Right lobe of liver (tissue), 6 donors: ENCODE measurements at regions not wholly inside any gene's neighbourhood (a gene's known extent, or its start where the extent isn't known, plus 50 kb on each side); places are given as distances from the start of the nearest gene placed in this dataset.

Source experiments
- ATAC-seq, 4 donors: fragments of 200-7000 bp; cut with Tn5 transposase; one replicate each; pipeline ENCODE4 v1.9.1; 2020; ENCODE audit warnings: mild to moderate bottlenecking in 4 of 4, moderate library complexity in 4 of 4
- DNase-seq, 3 donors: peaks; one replicate each; pipeline ENCODE4 v3.0.0-alpha.2; 2020
- H3K27ac ChIP-seq, 3 donors: fragments of 200-600 bp; one replicate each; pipeline ENCODE4 v1.8.0; 2022
- H3K27me3 ChIP-seq, 2 donors: fragments of 200-600 bp; one replicate each; pipeline ENCODE4 v1.8.0; 2022
- H3K36me3 ChIP-seq, 4 donors: fragments of 200-600 bp; sonication (generic) in 1 of 4; one replicate each; pipeline versions ENCODE4 v1.5.1 to v1.8.0; 2017 to 2022; ENCODE audit warnings: control low read depth in 1 of 4
- H3K4me1 ChIP-seq, 4 donors: fragments of 200-600 bp; sonication (generic) in 1 of 4; one replicate each; pipeline versions ENCODE4 v1.5.1 to v1.8.0; 2017 to 2022; ENCODE audit warnings: control low read depth in 1 of 4
- H3K4me3 ChIP-seq, 3 donors: fragments of 200-600 bp; one replicate each; pipeline ENCODE4 v1.8.0; 2022
- H3K9me3 ChIP-seq, 4 donors: fragments of 200-600 bp; sonication (generic) in 1 of 4; one replicate each; pipeline versions ENCODE4 v1.5.1 to v1.8.0; 2017 to 2022; ENCODE audit warnings: control low read depth in 1 of 4
- POLR2A ChIP-seq: fragments of 450-650 bp; IDR thresholded peaks from one replicate; pipeline ENCODE4 v1.6.1; 2017; ENCODE audit warnings: antibody characterized with exemption, mild to moderate bottlenecking
- WGBS: methylation state at CpG from one replicate; pipeline ENCODE4 v1.1.6; 2018; ENCODE audit warnings: low coverage, low lambda C conversion rate; ENCODE audit not compliant: insufficient coverage; ENCODE audit errors: missing lambda C conversion rate; 5-methylcytosine and 5-hydroxymethylcytosine counted together
- intact Hi-C, 2 donors: fragments of 100-400 bp; cut with DNase I; formaldehyde crosslinking; loops; one replicate each; pipeline versions ENCODE4 v1.11.2 to v1.14.1; 2022
- TF ChIP-seq, protein P1 (sequence below), 4 donors: fragments of 200-600 bp in 3 of 4; fragments of 450-650 bp in 1 of 4; IDR thresholded peaks; one replicate each; pipeline versions ENCODE4 v1.5.1 to v1.8.0; 2016 to 2022; ENCODE audit warnings: antibody characterized with exemption in 4 of 4, mild to moderate bottlenecking in 2 of 4
- donor health status: DM: no; HTN: yes; CAD: no.
- donor health status: DM: no; HTN: no; CAD: no.
- donor health status: DM: no; HTN: no; CAD: no.
- donor health status: DM: no; HTN: yes; CAD: no.
- donor health status: DM: no; HTN: yes; CAD: no.

DNA sequence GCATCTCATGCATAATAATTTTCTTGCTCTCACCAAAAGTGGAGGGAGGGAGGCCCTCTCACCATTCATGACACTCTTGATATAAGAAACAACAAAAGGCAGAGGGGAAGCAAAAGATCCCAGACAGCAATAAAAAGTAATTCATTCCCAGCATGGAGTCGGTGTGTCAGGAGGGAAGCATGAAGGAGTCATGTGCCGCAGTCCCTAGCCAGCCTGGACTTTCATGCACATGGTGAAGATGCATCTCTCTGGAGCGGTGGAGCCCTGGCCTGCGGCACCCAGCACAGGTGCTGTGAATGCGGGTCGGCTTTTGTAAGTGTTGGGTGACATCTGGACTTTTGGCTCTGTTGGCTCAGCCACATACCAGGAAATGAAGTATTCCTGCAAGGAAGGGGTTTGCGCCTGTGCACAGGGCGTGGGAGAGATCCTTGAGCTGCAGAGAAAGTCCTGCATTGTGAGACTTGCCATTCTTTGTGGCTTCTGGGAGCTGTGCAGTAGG, 119.4 kb downstream of the COPS8 start:
- no peaks in the 10 kb centered on the region for H3K27me3 ChIP-seq
- intact Hi-C loops: no loop called here
- H3K36me3 ChIP-seq: no peaks in the 10 kb centered on the region
- ATAC-seq: no peak
- TF ChIP-seq, protein P1, sequence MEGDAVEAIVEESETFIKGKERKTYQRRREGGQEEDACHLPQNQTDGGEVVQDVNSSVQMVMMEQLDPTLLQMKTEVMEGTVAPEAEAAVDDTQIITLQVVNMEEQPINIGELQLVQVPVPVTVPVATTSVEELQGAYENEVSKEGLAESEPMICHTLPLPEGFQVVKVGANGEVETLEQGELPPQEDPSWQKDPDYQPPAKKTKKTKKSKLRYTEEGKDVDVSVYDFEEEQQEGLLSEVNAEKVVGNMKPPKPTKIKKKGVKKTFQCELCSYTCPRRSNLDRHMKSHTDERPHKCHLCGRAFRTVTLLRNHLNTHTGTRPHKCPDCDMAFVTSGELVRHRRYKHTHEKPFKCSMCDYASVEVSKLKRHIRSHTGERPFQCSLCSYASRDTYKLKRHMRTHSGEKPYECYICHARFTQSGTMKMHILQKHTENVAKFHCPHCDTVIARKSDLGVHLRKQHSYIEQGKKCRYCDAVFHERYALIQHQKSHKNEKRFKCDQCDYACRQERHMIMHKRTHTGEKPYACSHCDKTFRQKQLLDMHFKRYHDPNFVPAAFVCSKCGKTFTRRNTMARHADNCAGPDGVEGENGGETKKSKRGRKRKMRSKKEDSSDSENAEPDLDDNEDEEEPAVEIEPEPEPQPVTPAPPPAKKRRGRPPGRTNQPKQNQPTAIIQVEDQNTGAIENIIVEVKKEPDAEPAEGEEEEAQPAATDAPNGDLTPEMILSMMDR (IDR thresholded peaks at IDR 0.05): no peak
- no peak for TF ChIP-seq POLR2A
- no peaks in the 10 kb centered on the region for H3K4me1 ChIP-seq
- 81% methylated on average over 4 of the region's 8 CpGs for WGBS
- no peak for DNase-seq
- no peak overlapping the region for H3K4me3 ChIP-seq
- no peaks in the 10 kb centered on the region for H3K9me3 ChIP-seq
- no peak overlapping the region for H3K27ac ChIP-seq

DNA sequence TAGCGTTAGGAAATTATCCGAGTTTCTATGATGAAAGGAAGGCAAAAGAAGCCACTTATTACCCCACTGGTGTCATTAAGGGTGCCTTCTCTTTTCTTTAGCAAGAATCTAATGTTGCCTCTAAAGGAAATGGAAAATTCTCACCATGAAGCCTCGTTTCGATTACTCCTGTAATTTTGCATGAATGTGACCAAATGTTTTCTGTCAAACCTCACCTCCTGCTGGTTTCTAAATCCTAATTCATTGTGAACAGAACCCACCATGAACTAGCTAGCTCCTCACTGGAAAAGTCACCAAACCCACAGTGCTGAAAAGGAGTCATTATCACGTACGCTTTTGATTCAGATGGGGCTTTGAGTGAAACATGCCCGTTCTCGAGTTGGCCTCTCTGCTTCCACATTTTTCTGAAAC, 119.9 kb downstream of the COPS8 start:
- no peaks in the 10 kb centered on the region for H3K4me1 ChIP-seq
- H3K9me3 ChIP-seq: no peaks in the 10 kb centered on the region
- DNase-seq: no peak
- TF ChIP-seq, protein P1 (IDR thresholded peaks at IDR 0.05): no peak
- no peak for TF ChIP-seq POLR2A
- no peak for ATAC-seq
- H3K4me3 ChIP-seq: no peak overlapping the region
- H3K27ac ChIP-seq: no peak overlapping the region
- intact Hi-C loops: no loop called here
- 65% methylated on average over 8 of the region's 8 CpGs for WGBS
- H3K27me3 ChIP-seq: no peaks in the 10 kb centered on the region
- no peaks in the 10 kb centered on the region for H3K36me3 ChIP-seq

DNA sequence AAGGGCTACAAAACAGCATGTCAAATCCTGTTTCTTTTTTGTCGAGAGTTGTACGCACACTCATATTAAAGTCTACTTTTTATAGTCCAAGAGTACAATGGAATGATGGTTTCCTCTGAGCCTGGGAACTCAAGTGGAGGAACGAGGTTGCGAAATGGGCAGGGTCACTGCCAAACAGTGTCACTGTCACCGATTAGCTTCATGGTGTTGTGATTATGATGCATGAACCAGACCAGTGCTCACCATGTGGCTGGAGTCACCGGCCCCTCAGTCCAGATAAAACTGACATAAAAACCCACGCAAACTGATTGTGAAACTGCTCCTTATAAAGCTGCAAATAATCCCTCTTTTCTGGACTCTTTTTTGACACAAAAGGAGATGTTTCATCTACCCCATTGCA, 122.0 kb downstream of the COPS8 start:
- no peaks in the 10 kb centered on the region for H3K36me3 ChIP-seq
- TF ChIP-seq, protein P1 (IDR thresholded peaks at IDR 0.05): no peak
- TF ChIP-seq POLR2A: no peak
- intact Hi-C loops: no loop called here
- no peaks in the 10 kb centered on the region for H3K9me3 ChIP-seq
- DNase-seq (peak in 1 of 3 donors; percentile 54), ATAC-seq (peak; percentile 36 to 75 (median 43))
- H3K27me3 ChIP-seq: no peaks in the 10 kb centered on the region
- H3K4me3 ChIP-seq: no peak overlapping the region
- H3K27ac ChIP-seq: no peak overlapping the region
- H3K4me1 ChIP-seq: no peaks in the 10 kb centered on the region
- 30% methylated on average over 7 of the region's 7 CpGs for WGBS

DNA sequence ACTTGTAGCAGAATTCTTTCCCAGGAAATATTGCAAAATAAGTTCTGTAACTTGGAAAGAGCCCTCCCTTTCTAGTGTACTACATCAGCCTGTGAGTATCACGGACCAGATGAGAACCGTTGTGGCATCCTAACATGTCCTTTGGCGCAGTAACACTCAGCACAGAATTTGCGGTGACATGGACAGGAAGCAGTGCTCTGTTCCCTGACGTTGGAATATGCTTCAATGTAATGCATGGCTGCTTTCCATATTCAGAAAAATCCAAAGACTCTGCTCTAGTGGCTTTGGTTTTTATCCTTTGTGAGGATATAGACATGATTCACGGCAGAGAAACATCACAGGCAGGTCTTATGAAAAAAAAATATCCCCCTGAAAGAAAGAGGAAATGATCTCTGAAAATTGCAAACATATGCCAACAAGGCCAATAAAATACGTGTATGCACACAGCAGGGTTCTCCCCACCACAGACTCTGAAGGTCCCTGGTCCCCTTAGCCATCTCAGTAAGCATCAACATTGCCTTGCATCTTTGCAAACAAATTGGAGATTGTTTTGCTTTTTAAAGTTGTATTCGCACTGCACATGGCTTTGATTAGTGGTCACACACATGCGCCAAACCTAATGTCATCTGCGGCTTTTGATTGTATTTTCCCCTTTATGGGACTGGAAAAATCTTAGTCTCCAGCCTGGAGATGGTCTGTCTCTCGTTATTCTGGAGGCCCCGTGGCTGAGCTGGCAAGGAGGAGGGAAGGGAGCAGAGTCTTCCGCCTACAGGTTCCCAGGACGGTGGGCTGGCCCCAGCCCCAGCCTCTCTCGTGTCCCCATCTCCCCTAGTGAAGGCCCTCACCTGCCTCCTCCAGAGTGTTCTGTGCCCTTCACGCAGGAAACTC, 122.9 kb downstream of the COPS8 start:
- intact Hi-C loops: no loop called here
- 50% methylated on average over 13 of the region's 16 CpGs for WGBS
- peak in 1 of 4 donors; percentile 38 for ATAC-seq

More for the DNA sequence above, 122.9 kb downstream of the COPS8 start:
- H3K27me3 ChIP-seq: no peaks in the 10 kb centered on the region
- no peaks in the 10 kb centered on the region for H3K36me3 ChIP-seq
- H3K27ac ChIP-seq: no peak overlapping the region
- no peak for DNase-seq
- no peaks in the 10 kb centered on the region for H3K4me1 ChIP-seq
- no peaks in the 10 kb centered on the region for H3K9me3 ChIP-seq
- TF ChIP-seq POLR2A: no peak
- TF ChIP-seq, protein P1 (IDR thresholded peaks at IDR 0.05): no peak
- H3K4me3 ChIP-seq: no peak overlapping the region
